H1 (cell line): ENCODE measurements at regions not wholly inside any gene's neighbourhood (a gene's known extent, or its start where the extent isn't known, plus 50 kb on each side); places are given as distances from the start of the nearest gene placed in this dataset.

ENCODE experiments used
- CTCF ChIA-PET: fragments of 300-600 bp; sonication (Branson Sonifier 250); formaldehyde crosslinking; loops from one replicate; lab custom pipeline; 2021; ENCODE audit not compliant: partially characterized antibody; lab: Charles Lee
- POLR2A ChIA-PET: fragments of 300-600 bp; sonication (Branson Sonifier 250); formaldehyde crosslinking; loops from one replicate; lab custom pipeline; 2021; ENCODE audit warnings: inconsistent platforms; ENCODE audit not compliant: partially characterized antibody; lab: Charles Lee
- DNase-seq, 2 experiments: peaks; one replicate each; pipeline versions ENCODE4 v3.0.0 to v3.0.0-alpha.2; 2010 to 2022; ENCODE audit warnings: low spot score in 2 of 2, low read depth in 1 of 2, mixed read lengths in 1 of 2
- FAIRE-seq: peaks from 2 replicates; lab custom pipeline; 2011; peaks lifted over from hg19 to GRCh38; lab: Jason Lieb, UNC
- H2AFZ ChIP-seq: 2 replicates; pipeline ENCODE4 v1.8.1; 2012; ENCODE audit warnings: low read length, inconsistent platforms
- H2AK5ac ChIP-seq: 2 replicates; pipeline ENCODE4 v1.6.1; 2013; ENCODE audit warnings: low read depth, low read length
- H2BK120ac ChIP-seq: replicated peaks from 2 replicates; pipeline ENCODE3; 2013; ENCODE audit warnings: low read depth, low read length, inconsistent platforms
- H2BK12ac ChIP-seq: 2 replicates; pipeline ENCODE4 v1.6.1; 2013; ENCODE audit warnings: low read depth, low read length
- H2BK15ac ChIP-seq: 2 replicates; pipeline ENCODE4 v1.6.1; 2013; ENCODE audit warnings: low read length
- H2BK20ac ChIP-seq: 2 replicates; pipeline ENCODE4 v1.6.1; 2013; ENCODE audit warnings: low read length
- H2BK5ac ChIP-seq: 2 replicates; pipeline ENCODE4 v1.6.1; 2013; ENCODE audit warnings: low read depth, low read length
- H3K14ac ChIP-seq: 2 replicates; pipeline ENCODE4 v1.6.1; 2013; ENCODE audit warnings: inconsistent platforms; ENCODE audit not compliant: insufficient read length
- H3K18ac ChIP-seq: 2 replicates; pipeline ENCODE4 v1.6.1; 2013; ENCODE audit warnings: low read length; ENCODE audit errors: extremely low read depth
- H3K23ac ChIP-seq: 2 replicates; pipeline ENCODE4 v1.6.1; 2013; ENCODE audit warnings: inconsistent platforms; ENCODE audit not compliant: insufficient read length
- H3K23me2 ChIP-seq: 2 replicates; pipeline ENCODE4 v1.6.1; 2013; ENCODE audit warnings: low read depth, low read length
- H3K27ac ChIP-seq: 2 replicates; pipeline ENCODE4 v1.6.1; 2011; ENCODE audit warnings: low read depth, low read length, inconsistent platforms
- H3K27me3 ChIP-seq, 4 experiments: replicated peaks in 1 of 4; 1 replicate in 1 of 4; 2 replicates in 3 of 4; pipeline versions ENCODE4 v1.6.1 to v1.8.1; 2011 to 2013; ENCODE audit warnings: low read length in 3 of 4, mild to moderate bottlenecking in 3 of 4, inconsistent platforms in 2 of 4, mixed read lengths in 2 of 4, moderate library complexity in 1 of 4; ENCODE audit not compliant: control insufficient read depth in 3 of 4, insufficient read depth in 3 of 4; ENCODE audit errors: extremely low read depth in 1 of 4
- H3K36me3 ChIP-seq, 4 experiments: 2 replicates each; pipeline versions ENCODE4 v1.6.1 to v1.8.1; 2011 to 2013; ENCODE audit warnings: mild to moderate bottlenecking in 4 of 4, low read length in 3 of 4, moderate library complexity in 2 of 4, control low read depth in 1 of 4, inconsistent platforms in 1 of 4; ENCODE audit not compliant: insufficient read depth in 4 of 4, control insufficient read depth in 2 of 4
- H3K4ac ChIP-seq: replicated peaks from 2 replicates; pipeline ENCODE3; 2013; ENCODE audit warnings: low read length, low read depth, mixed read lengths, inconsistent platforms; ENCODE audit not compliant: insufficient read length
- H3K4me1 ChIP-seq, 4 experiments: replicated peaks in 1 of 4; 1 replicate in 1 of 4; 2 replicates in 3 of 4; pipeline versions ENCODE4 v1.6.1 to v1.8.1; 2011 to 2013; ENCODE audit warnings: low read length in 3 of 4, inconsistent platforms in 2 of 4, mixed read lengths in 1 of 4; ENCODE audit not compliant: insufficient read depth in 4 of 4, control insufficient read depth in 3 of 4
- H3K4me2 ChIP-seq, 2 experiments: 2 replicates each; pipeline versions ENCODE4 v1.6.1 to v1.8.1; 2011 to 2013; ENCODE audit warnings: low read depth in 2 of 2, low read length in 2 of 2, control low read depth in 1 of 2, inconsistent platforms in 1 of 2, mild to moderate bottlenecking in 1 of 2; ENCODE audit not compliant: insufficient read depth in 1 of 2
- H3K4me3 ChIP-seq, 4 experiments: fragments of 200-600, 300-600 bp in 1 of 4; sonication (generic), shearing (Covaris generic), sonication (Bioruptor Twin) in 1 of 4; 2 replicates each; pipeline versions ENCODE4 v1.5.1 to v1.8.1; 2011 to 2016; ENCODE audit warnings: low read length in 4 of 4, low read depth in 3 of 4, control low read depth in 2 of 4, inconsistent platforms in 2 of 4, mild to moderate bottlenecking in 2 of 4, mixed read lengths in 1 of 4, moderate library complexity in 1 of 4; ENCODE audit not compliant: insufficient read depth in 2 of 4; ENCODE audit errors: extremely low read depth in 1 of 4
- H3K56ac ChIP-seq: replicated peaks from 2 replicates; pipeline ENCODE3; 2013; ENCODE audit warnings: low read depth, mild to moderate bottlenecking, mixed read lengths, low read length, inconsistent platforms; ENCODE audit not compliant: insufficient read length
- H3K79me1 ChIP-seq: 2 replicates; pipeline ENCODE4 v1.6.1; 2013; ENCODE audit warnings: low read depth, low read length, control low read depth
- H3K79me2 ChIP-seq, 2 experiments: 2 replicates each; pipeline versions ENCODE4 v1.6.1 to v1.8.1; 2012 to 2013; ENCODE audit warnings: low read length in 2 of 2, mild to moderate bottlenecking in 2 of 2, inconsistent platforms in 1 of 2; ENCODE audit not compliant: insufficient read depth in 2 of 2, control insufficient read depth in 1 of 2
- H3K9ac ChIP-seq, 4 experiments: replicated peaks in 1 of 4; 1 replicate in 1 of 4; 2 replicates in 3 of 4; pipeline versions ENCODE4 v1.6.1 to v1.8.1; 2011 to 2013; ENCODE audit warnings: low read depth in 3 of 4, low read length in 3 of 4, control low read depth in 2 of 4, mild to moderate bottlenecking in 2 of 4, moderate library complexity in 2 of 4, inconsistent platforms in 1 of 4; ENCODE audit errors: extremely low read depth in 1 of 4
- H3K9me3 ChIP-seq, 2 experiments: 2 replicates each; pipeline versions ENCODE4 v1.6.1 to v1.8.1; 2012 to 2013; ENCODE audit warnings: mild to moderate bottlenecking in 2 of 2, moderate library complexity in 2 of 2, control low read depth in 1 of 2, inconsistent platforms in 1 of 2, low read depth in 1 of 2, low read length in 1 of 2, mixed read lengths in 1 of 2; ENCODE audit not compliant: insufficient read depth in 2 of 2
- H4K20me1 ChIP-seq, 2 experiments: replicated peaks in 1 of 2; 2 replicates each; pipeline versions ENCODE3 to v1.8.1; 2011 to 2013; ENCODE audit warnings: inconsistent platforms in 2 of 2, low read length in 2 of 2, mild to moderate bottlenecking in 1 of 2; ENCODE audit not compliant: insufficient read depth in 2 of 2, control insufficient read depth in 1 of 2
- H4K5ac ChIP-seq: 2 replicates; pipeline ENCODE4 v1.6.1; 2013; ENCODE audit warnings: low read length, low read depth, mixed read lengths, inconsistent platforms; ENCODE audit not compliant: insufficient read length
- H4K8ac ChIP-seq: 2 replicates; pipeline ENCODE4 v1.8.0; 2013; ENCODE audit warnings: mild to moderate bottlenecking, moderate library complexity, low read length, inconsistent platforms; ENCODE audit not compliant: insufficient read depth; ENCODE audit errors: extremely low read depth
- H4K91ac ChIP-seq: replicated peaks from 2 replicates; pipeline ENCODE3; 2013; ENCODE audit warnings: low read length, mixed read lengths, inconsistent platforms; ENCODE audit not compliant: insufficient read length
- BCL11A ChIP-seq, 2 experiments: IDR thresholded peaks; one replicate each; pipeline ENCODE4 v1.6.1; 2011; ENCODE audit warnings: low read depth in 2 of 2, low read length in 2 of 2, mild to moderate bottlenecking in 2 of 2
- BRCA1 ChIP-seq: IDR thresholded peaks from 2 replicates; pipeline ENCODE4 v1.6.1; 2012; ENCODE audit warnings: low read depth, low read length, improper control_type of control experiment
- CHD1 ChIP-seq: IDR thresholded peaks from 2 replicates; pipeline ENCODE4 v1.6.1; 2012; ENCODE audit warnings: low read depth, low read length, improper control_type of control experiment
- CTBP2 ChIP-seq: IDR thresholded peaks from 2 replicates; pipeline ENCODE4 v1.7.0; 2011; ENCODE audit warnings: borderline replicate concordance, mild to moderate bottlenecking, moderate library complexity, mixed read lengths, low read length; ENCODE audit not compliant: insufficient read depth, insufficient read length
- HDAC2 ChIP-seq, 2 experiments: fragments of 300-600 bp in 1 of 2; sonication (generic) in 1 of 2; IDR thresholded peaks; 2 replicates each; pipeline ENCODE4 v1.6.1; 2011 to 2012; ENCODE audit warnings: low read depth in 2 of 2, low read length in 2 of 2, mild to moderate bottlenecking in 2 of 2, moderate library complexity in 2 of 2, borderline replicate concordance in 1 of 2, inconsistent platforms in 1 of 2
- JUN ChIP-seq: IDR thresholded peaks from 2 replicates; pipeline ENCODE4 v1.6.1; 2011; ENCODE audit warnings: low read depth, mild to moderate bottlenecking, improper control_type of control experiment, low read length
- SIRT6 ChIP-seq: IDR thresholded peaks from one replicate; pipeline ENCODE4 v1.7.1; 2012; ENCODE audit warnings: low read length, inconsistent platforms
- TAF7 ChIP-seq: optimal IDR thresholded peaks from 2 replicates; pipeline ENCODE3; 2011; ENCODE audit warnings: low read depth, mild to moderate bottlenecking, inconsistent platforms, low read length, moderate library complexity, borderline replicate concordance
- YY1 ChIP-seq: IDR thresholded peaks from 2 replicates; pipeline ENCODE4 v1.6.1; 2011; ENCODE audit warnings: low read depth, mild to moderate bottlenecking, low read length
- WGBS, 2 experiments: shearing (Covaris generic) in 1 of 2; methylation state at CpG; one replicate each; pipeline versions ENCODE4 v1.1.6 to v1.1.7; 2013 to 2015; ENCODE audit warnings: low lambda C conversion rate in 2 of 2, mixed read lengths in 2 of 2, inconsistent platforms in 1 of 2, low coverage in 1 of 2, missing lambda C conversion rate in 1 of 2; ENCODE audit not compliant: insufficient replicate concordance in 2 of 2, insufficient coverage in 1 of 2, insufficient read length in 1 of 2; ENCODE audit errors: extremely low coverage in 1 of 2, missing lambda C conversion rate in 1 of 2; 5-methylcytosine and 5-hydroxymethylcytosine counted together
- TF ChIP-seq, protein P1 (sequence below): IDR thresholded peaks from 2 replicates; pipeline ENCODE4 v1.6.1; 2012; ENCODE audit warnings: low read length, inconsistent platforms

DNA sequence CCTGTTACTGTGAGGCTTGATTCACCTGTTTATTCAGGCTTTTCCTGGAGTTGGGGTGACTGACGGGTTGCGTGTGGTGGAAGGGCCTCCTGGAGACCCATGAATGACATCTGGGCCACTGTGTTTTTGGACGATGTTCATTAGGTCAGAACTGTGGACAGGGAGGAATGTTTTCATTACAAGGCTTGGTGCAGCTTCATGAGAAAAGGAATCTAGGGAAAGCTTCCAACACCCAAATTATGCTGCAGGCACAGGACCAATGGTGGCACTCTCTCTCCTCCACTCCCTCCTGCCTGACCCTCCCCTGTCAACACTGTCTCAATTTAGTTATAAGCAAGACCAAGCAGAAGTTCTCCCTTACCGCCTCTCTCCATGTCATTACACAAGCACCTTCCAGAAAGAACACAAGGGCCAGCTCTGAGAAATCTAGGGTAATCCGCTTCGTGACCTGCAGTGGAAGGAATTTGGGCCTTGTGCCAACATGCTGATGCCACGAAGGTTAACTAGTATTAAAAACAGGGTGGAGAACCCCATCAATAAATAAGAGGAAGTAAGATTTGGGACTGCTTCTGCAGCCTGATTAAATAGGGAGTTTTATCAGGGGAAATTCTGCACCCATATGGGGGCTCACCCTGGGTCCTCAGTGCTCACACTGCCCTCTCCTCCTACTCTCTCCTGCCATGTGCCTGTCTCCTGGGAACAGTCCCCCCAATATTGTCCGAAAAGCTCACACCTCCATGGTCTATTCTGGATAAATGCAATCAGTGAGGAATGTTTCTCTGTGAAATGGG lies 200.3 kb downstream of the KTN1 start:
- FAIRE-seq: no peak
- CTCF ChIA-PET: interaction anchor here (0.9 to 1.2 kb wide), 2 partner anchors 13 to 89 kb away, joined by 3 to 4 read pairs; no protein-coding TSS in a partner anchor
- H3K9me3 ChIP-seq: no peaks in the 10 kb centered on the region
- TF ChIP-seq YY1 (no peak), SIRT6 (no peak), CHD1 (no peak), BCL11A (IDR thresholded peaks at IDR 0.05; ENCODE audit: low read depth in 2 of 2, low read length in 2 of 2) (no peak), JUN (no peak), HDAC2 (IDR thresholded peaks at IDR 0.05; ENCODE audit: borderline replicate concordance in 1 of 2, low read depth in 2 of 2, low read length in 2 of 2) (no peak), CTBP2 (no peak), TAF7 (no peak), BRCA1 (no peak)
- TF ChIP-seq, protein P1, sequence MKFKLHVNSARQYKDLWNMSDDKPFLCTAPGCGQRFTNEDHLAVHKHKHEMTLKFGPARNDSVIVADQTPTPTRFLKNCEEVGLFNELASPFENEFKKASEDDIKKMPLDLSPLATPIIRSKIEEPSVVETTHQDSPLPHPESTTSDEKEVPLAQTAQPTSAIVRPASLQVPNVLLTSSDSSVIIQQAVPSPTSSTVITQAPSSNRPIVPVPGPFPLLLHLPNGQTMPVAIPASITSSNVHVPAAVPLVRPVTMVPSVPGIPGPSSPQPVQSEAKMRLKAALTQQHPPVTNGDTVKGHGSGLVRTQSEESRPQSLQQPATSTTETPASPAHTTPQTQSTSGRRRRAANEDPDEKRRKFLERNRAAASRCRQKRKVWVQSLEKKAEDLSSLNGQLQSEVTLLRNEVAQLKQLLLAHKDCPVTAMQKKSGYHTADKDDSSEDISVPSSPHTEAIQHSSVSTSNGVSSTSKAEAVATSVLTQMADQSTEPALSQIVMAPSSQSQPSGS: no peak

More for the DNA sequence above, 200.3 kb downstream of the KTN1 start:
- Histone ChIP-seq H3K23me2 (no peaks in the 10 kb centered on the region), H3K23ac (no peak overlapping the region), H3K14ac (no peak overlapping the region), H2BK15ac (no peak overlapping the region; the same call in 1 of the 2 replicates), H3K4me2 (no peak overlapping the region), H3K4me3 (no peak overlapping the region), H2BK12ac (no peak overlapping the region), H4K5ac (no peak overlapping the region), H2BK120ac (no peak overlapping the region), H2AK5ac (no peak overlapping the region), H2BK20ac (no peak overlapping the region), H3K4me1 (no peaks in the 10 kb centered on the region), H3K18ac (no peak overlapping the region), H3K27me3 (no peaks in the 10 kb centered on the region), H4K20me1 (no peaks in the 10 kb centered on the region), H4K91ac (no peak overlapping the region), H2BK5ac (no peak overlapping the region), H4K8ac (no peak overlapping the region), H3K79me1 (no peaks in the 10 kb centered on the region), H3K79me2 (no peaks in the 10 kb centered on the region), H2AFZ (no peak overlapping the region), H3K56ac (no peak overlapping the region), H3K9ac (no peak overlapping the region), H3K27ac (no peak overlapping the region), H3K36me3 (no peaks in the 10 kb centered on the region), H3K4ac (no peak overlapping the region)
- 92% methylated on average over 8 of the region's 8 CpGs; no CpG with 5 or more reads in 1 of the 2 experiments for WGBS, 2 experiments
- no peak for DNase-seq
- POLR2A ChIA-PET: no interaction called here
